ENCODE measurements at regions not wholly inside any gene's neighbourhood (a gene's known extent, or its start where the extent isn't known, plus 50 kb on each side); places are given as distances from the start of the nearest gene placed in this dataset.

- TF ChIP-seq CTCF (IDR thresholded peaks at IDR 0.05; ENCODE audit: low read depth, low read length): no peak
These were observed 1281.7 kb downstream of the BRD1 start for GRCh38 chr22:48545987-48546386.

GRCh38 chr22:48541401-48542098 lies 1286.1 kb downstream of the BRD1 start:
- no peak for DNase-seq (ENCODE audit: extremely low read depth, low read depth)
- no peak for TF ChIP-seq CTCF (IDR thresholded peaks at IDR 0.05; ENCODE audit: low read depth, low read length)

More at GRCh38 chr22:48545987-48546386, 1281.7 kb downstream of the BRD1 start:
- no peak for DNase-seq (ENCODE audit: extremely low read depth, low read depth)

GRCh38 chr22:48539261-48539660 lies 1288.4 kb downstream of the BRD1 start:
- no peak for DNase-seq (ENCODE audit: extremely low read depth, low read depth)
- no peak for TF ChIP-seq CTCF (IDR thresholded peaks at IDR 0.05; ENCODE audit: low read depth, low read length)

- no peak for TF ChIP-seq CTCF (IDR thresholded peaks at IDR 0.05; ENCODE audit: low read depth, low read length)
- DNase-seq (ENCODE audit: extremely low read depth, low read depth): no peak
These were observed 1289.3 kb downstream of the BRD1 start for GRCh38 chr22:48538291-48538820.

- DNase-seq (ENCODE audit: extremely low read depth, low read depth): no peak
- no peak for TF ChIP-seq CTCF (IDR thresholded peaks at IDR 0.05; ENCODE audit: low read depth, low read length)
These were observed 1290.4 kb downstream of the BRD1 start for GRCh38 chr22:48537343-48537680.

GRCh38 chr22:48536541-48537342 lies 1290.9 kb downstream of the BRD1 start:
- no peak for DNase-seq (ENCODE audit: extremely low read depth, low read depth)
- TF ChIP-seq CTCF (IDR thresholded peaks at IDR 0.05; ENCODE audit: low read depth, low read length): no peak
